ENCODE measurements at regions not wholly inside any gene's neighbourhood (a gene's known extent, or its start where the extent isn't known, plus 50 kb on each side); places are given as distances from the start of the nearest gene placed in this dataset.

DNA sequence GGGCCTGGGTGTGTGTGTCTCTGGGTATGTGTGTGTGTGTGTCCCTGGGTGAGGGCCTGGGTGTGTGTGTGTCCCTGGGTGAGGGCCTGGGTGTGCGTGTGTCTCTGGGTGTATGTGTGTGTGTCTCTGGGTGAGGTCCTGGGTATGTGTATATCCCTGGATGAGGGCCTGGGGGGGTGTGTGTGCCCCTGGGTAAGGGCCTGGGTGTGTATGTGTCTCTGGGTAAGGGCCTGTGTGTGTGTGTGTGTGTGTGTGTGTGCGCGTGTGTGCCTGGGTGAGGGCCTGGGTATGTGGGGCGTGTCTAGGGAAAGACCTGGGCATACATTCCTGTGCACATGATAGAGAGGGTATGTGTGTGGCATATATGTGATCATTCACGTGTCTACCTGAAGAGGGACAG, 155.1 kb upstream of the ZC3H12A start:
- peaks cover 99% of the 10 kb centered on the region for H3K27me3 ChIP-seq (ENCODE audit: low read depth)
- peaks cover 10% of the 10 kb centered on the region for H3K9me3 ChIP-seq (replicated peaks)
- no peak overlapping the region for H3K27ac ChIP-seq (replicated peaks)
- no peak for TF ChIP-seq CTCF (IDR thresholded peaks at IDR 0.05; ENCODE audit: borderline replicate concordance)
- DNase-seq, result no peak
- no peaks in the 10 kb centered on the region for H3K36me3 ChIP-seq
- H3K4me3 ChIP-seq, result no peak overlapping the region
- intact Hi-C loops (cut with micrococcal nuclease), result no loop called here
- peaks cover 5% of the 10 kb centered on the region for H3K4me1 ChIP-seq

DNA sequence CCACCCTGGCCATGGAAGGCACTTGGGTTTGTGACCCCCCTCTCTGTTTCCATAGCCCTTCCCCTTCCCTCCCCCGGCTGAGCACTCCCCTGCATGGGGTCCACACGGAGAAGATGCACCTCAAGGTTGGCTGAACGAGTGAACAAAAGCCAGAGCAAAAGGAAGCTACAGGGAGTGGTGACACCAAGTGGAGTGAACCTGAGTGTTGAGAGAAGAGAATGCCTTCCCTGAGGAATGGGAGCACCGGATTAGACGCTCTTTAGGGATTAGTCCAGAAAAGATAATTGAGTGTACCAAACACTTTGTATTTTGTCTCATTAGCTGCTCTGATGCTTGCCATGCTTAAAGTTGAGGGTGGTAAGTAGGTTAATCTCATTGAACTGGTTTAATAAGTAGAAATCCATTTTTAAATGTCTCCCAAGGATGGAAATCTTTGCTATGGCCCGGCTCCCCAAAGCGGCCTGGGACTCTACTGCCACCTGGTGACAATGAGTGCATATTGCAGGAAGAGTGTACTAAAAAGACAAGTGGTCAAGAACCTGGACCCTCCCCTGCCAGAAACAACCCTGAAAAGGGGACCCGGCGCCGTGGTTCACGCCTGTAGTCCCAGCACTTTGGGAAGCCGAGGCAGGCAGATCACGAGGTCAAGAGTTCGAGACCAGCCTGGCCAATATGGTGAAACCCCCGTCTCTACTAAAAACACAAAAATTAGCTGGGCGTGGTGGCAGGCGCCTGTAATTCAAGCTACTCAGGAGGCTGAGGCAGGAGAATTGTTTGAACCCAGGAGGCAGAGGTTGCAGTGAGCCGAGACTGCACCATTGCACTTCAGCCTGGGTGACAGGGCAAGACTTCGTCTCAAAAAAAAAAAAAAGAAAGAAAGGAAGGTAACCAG, 150.6 kb upstream of the ZC3H12A start:
- peaks cover 99% of the 10 kb centered on the region for H3K27me3 ChIP-seq (ENCODE audit: low read depth)
- H3K9me3 ChIP-seq (replicated peaks), result peaks cover 15% of the 10 kb centered on the region
- no peak overlapping the region for H3K27ac ChIP-seq (replicated peaks)
- H3K4me3 ChIP-seq, result no peak overlapping the region
- no peaks in the 10 kb centered on the region for H3K4me1 ChIP-seq
- no peak for DNase-seq
- intact Hi-C loops (cut with micrococcal nuclease), result no loop called here
- TF ChIP-seq CTCF (IDR thresholded peaks at IDR 0.05; ENCODE audit: borderline replicate concordance), result peak; percentile 46
- no peaks in the 10 kb centered on the region for H3K36me3 ChIP-seq

GRCh38 chr1:37325010-37325409, 149.4 kb upstream of the ZC3H12A start:
- no peak for DNase-seq
- Histone ChIP-seq H3K27ac (replicated peaks) (no peak overlapping the region), H3K27me3 (ENCODE audit: low read depth) (peaks cover 98% of the 10 kb centered on the region), H3K9me3 (replicated peaks) (peaks cover 15% of the 10 kb centered on the region), H3K4me3 (no peak overlapping the region), H3K36me3 (no peaks in the 10 kb centered on the region), H3K4me1 (no peaks in the 10 kb centered on the region)
- intact Hi-C loops (cut with micrococcal nuclease), result no loop called here
- TF ChIP-seq CTCF (IDR thresholded peaks at IDR 0.05; ENCODE audit: borderline replicate concordance), result no peak

DNA sequence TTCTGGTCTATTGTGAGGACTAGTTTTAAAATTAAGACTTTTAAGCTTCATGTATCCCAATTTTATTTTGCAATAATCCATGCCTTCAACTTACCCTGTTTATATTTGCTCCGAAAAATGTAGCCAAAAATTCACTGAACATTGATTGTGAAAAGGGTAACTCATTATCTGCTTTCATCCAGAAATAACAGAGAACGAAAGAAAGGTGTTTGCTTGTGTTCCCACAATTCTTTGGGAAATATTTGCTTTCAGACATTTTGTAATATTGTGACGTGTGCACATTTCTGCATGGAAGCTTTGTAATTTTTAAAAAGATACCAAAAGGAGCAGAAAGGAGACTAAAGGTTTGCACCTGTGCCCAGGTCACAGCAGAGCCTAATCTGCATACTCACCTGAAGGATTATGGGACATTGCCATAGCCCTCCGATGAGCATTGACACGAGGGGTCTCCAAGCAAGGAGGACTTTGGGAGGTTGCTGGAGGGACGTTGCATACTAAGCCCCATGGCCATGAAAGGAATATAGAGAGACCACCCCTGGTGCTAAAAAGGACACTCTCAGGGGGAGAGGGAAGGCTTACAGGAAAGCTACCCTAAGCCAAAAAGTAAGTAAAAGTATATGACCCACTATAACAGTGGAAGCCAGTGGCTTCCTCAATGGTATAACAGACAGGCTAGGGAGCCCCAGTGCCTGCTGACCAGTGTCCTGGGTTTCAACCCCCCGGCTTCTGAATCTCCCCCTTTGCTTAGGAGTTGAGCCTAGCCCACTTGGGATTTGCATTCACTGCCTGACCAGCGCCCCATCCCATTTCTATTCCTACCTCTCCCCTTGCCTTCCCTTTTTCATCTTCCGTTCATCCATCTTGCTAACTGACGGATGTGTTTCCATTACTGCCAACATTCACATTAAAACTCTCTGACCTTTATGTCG, 148.6 kb upstream of the ZC3H12A start:
- Histone ChIP-seq H3K4me3 (no peak overlapping the region), H3K27ac (replicated peaks) (no peak overlapping the region), H3K36me3 (no peaks in the 10 kb centered on the region), H3K9me3 (replicated peaks) (peaks cover 15% of the 10 kb centered on the region), H3K4me1 (no peaks in the 10 kb centered on the region), H3K27me3 (ENCODE audit: low read depth) (peaks cover 98% of the 10 kb centered on the region)
- intact Hi-C loops (cut with micrococcal nuclease), result no loop called here
- no peak for DNase-seq
- no peak for TF ChIP-seq CTCF (IDR thresholded peaks at IDR 0.05; ENCODE audit: borderline replicate concordance)

DNA sequence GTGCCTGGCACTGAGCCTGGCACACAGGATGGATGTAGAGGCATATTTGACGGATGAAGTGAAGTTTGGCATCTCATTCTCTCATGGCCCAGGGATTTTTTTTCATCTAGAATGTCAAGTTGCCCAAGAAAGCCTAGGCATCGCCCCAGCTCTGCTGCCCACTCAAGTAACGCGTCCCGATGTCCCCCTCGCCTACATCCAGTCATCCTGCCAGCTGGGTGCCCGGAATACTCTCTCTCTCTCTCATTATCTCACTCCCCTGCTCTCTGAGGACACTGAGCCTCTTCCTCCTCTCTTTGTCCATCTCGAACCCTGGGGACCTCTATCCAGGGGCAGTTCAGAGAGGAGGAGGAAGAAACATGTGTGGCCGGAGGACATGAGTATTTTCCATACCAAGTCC, 142.3 kb upstream of the ZC3H12A start:
- TF ChIP-seq CTCF (IDR thresholded peaks at IDR 0.05; ENCODE audit: borderline replicate concordance), result no peak
- intact Hi-C loops (cut with micrococcal nuclease), result no loop called here

More for the DNA sequence above, 142.3 kb upstream of the ZC3H12A start:
- Histone ChIP-seq H3K27me3 (ENCODE audit: low read depth) (peaks cover 81% of the 10 kb centered on the region), H3K27ac (replicated peaks) (no peak overlapping the region), H3K9me3 (replicated peaks) (peaks cover 11% of the 10 kb centered on the region), H3K4me1 (no peaks in the 10 kb centered on the region), H3K36me3 (no peaks in the 10 kb centered on the region), H3K4me3 (no peak overlapping the region)
- no peak for DNase-seq
